ENCODE measurements at regions not wholly inside any gene's neighbourhood (a gene's known extent, or its start where the extent isn't known, plus 50 kb on each side); places are given as distances from the start of the nearest gene placed in this dataset.

DNA sequence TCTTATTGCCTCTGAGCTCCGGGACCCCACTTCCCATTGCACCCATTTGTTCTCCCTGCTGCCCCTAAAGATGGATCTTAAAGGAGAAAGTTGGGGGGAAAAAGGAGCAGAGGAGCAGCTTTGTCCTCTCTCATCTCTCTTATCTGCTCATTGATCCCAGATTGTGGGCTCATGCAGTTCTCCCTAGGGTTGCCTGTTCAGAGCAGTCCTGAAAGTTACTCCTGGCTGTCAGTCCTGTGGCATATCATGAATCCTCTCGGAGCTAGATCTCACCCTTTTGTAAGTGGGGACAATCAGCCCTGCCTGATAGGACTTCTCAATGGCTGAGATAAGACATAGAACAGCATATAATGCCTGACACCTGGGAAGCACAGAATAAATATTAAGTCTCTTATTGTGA lies 440.3 kb downstream of the IRS2 start:
- DNase-seq, result no peak
- no peak for TF ChIP-seq POLR2A (IDR thresholded peaks at IDR 0.05)
- no peak for TF ChIP-seq CTCF (IDR thresholded peaks at IDR 0.05 in 4 of 5, conservative IDR thresholded peaks at IDR 0.05 in 1 of 5)
- Histone ChIP-seq H3K4me3 (no peak overlapping the region), H3K4me1 (no peaks in the 10 kb centered on the region), H3K27me3 (no peaks in the 10 kb centered on the region), H3K9me3 (no peaks in the 10 kb centered on the region), H3K36me3 (no peaks in the 10 kb centered on the region), H3K27ac (no peak overlapping the region)
- intact Hi-C loops (cut with DNase I; ENCODE audit: low total_unique reads), result no loop called here
- in situ Hi-C loops (cut with MboI; ENCODE audit: low sequenced_read_pairs in 4 of 4), result no loop called here
- no peak for ATAC-seq

DNA sequence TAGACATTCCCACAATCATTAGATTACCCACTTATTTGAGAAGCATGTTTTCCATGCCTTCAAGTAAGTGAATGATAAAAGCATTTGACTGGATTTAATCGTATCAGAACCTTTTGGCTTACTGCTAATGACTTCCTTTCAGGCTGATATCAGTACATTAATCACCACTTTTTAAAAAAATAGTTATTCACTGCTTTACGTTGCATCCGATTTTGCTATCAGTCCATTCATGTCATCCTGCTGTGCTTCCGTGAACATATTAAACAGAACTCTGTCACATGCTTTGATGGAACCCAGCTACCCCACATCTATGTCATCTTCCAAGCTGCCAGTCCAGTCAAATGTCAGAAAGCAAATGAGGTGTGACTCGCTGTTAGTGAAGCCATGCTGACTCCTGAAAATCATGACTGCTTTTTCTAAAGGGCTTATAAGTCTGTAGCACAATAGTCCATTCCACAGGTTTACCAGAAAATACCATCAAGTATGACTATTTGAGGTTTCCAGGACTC lies 440.9 kb downstream of the IRS2 start:
- no peak overlapping the region for H3K27ac ChIP-seq
- no peak overlapping the region for H3K4me3 ChIP-seq
- DNase-seq (no peak), ATAC-seq (no peak)
- no peaks in the 10 kb centered on the region for H3K4me1 ChIP-seq
- TF ChIP-seq POLR2A (IDR thresholded peaks at IDR 0.05) (no peak), CTCF (IDR thresholded peaks at IDR 0.05 in 4 of 5, conservative IDR thresholded peaks at IDR 0.05 in 1 of 5) (no peak)
- H3K9me3 ChIP-seq, result no peaks in the 10 kb centered on the region
- in situ Hi-C loops (cut with MboI; ENCODE audit: low sequenced_read_pairs in 4 of 4) (no loop called here), intact Hi-C loops (cut with DNase I; ENCODE audit: low total_unique reads) (no loop called here)
- H3K36me3 ChIP-seq, result no peaks in the 10 kb centered on the region
- H3K27me3 ChIP-seq, result no peaks in the 10 kb centered on the region

DNA sequence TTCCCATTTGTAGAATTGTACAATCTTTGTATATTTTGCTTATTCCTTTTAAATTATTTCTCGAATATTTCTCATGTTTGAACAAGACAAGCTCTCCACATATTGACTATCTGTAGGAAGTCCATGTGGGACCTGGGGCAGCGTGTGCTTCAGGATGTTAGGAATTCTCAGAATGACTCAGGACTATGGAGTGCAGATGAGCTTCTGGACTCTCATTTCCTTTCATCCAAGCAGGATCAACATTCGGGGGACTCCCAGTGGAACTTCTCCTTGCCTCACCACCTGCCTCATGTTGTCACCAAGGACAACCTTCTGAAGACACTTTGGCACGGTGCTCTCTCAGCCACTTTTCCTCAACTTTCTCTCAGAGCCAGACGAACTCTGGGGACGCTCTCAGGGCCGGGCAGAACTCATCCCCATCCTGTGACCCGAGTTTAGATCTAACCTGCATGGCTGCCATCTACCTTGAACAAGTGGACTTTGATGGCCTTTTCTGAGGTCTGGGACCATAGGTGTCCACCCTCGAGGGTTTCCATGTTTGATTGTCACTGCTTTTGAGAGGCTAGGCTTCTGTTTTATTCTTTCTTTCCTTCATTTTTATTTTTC lies 441.7 kb downstream of the IRS2 start:
- TF ChIP-seq POLR2A (IDR thresholded peaks at IDR 0.05), result no peak
- TF ChIP-seq CTCF (IDR thresholded peaks at IDR 0.05 in 4 of 5, conservative IDR thresholded peaks at IDR 0.05 in 1 of 5), result no peak
- H3K9me3 ChIP-seq, result no peaks in the 10 kb centered on the region
- H3K4me1 ChIP-seq, result no peaks in the 10 kb centered on the region
- ATAC-seq (no peak), DNase-seq (no peak)
- in situ Hi-C loops (cut with MboI; ENCODE audit: low sequenced_read_pairs in 4 of 4) (no loop called here), intact Hi-C loops (cut with DNase I; ENCODE audit: low total_unique reads) (no loop called here)
- H3K4me3 ChIP-seq, result no peak overlapping the region
- H3K36me3 ChIP-seq, result no peaks in the 10 kb centered on the region
- H3K27ac ChIP-seq, result no peak overlapping the region
- no peaks in the 10 kb centered on the region for H3K27me3 ChIP-seq

- ATAC-seq (no peak), DNase-seq (no peak)
- intact Hi-C loops (cut with DNase I; ENCODE audit: low total_unique reads), result no loop called here
- no peak overlapping the region for H3K4me3 ChIP-seq
- no peak overlapping the region for H3K27ac ChIP-seq
- H3K36me3 ChIP-seq, result no peaks in the 10 kb centered on the region
- in situ Hi-C loops (cut with MboI; ENCODE audit: low sequenced_read_pairs in 4 of 4), result no loop called here
- no peaks in the 10 kb centered on the region for H3K4me1 ChIP-seq
- TF ChIP-seq CTCF (IDR thresholded peaks at IDR 0.05 in 4 of 5, conservative IDR thresholded peaks at IDR 0.05 in 1 of 5), result no peak
- TF ChIP-seq POLR2A (IDR thresholded peaks at IDR 0.05), result no peak
- H3K27me3 ChIP-seq, result no peaks in the 10 kb centered on the region
- no peaks in the 10 kb centered on the region for H3K9me3 ChIP-seq
Observed at GRCh38 chr13:109336730-109337129, 449.7 kb downstream of the IRS2 start.

All from gastrocnemius medialis (tissue), 4 donors.